Calu3 (cell line): ENCODE measurements at regions not wholly inside any gene's neighbourhood (a gene's known extent, or its start where the extent isn't known, plus 50 kb on each side); places are given as distances from the start of the nearest gene placed in this dataset.

ENCODE experiments used
- BruUV-seq: library from RNA; stranded (reverse); fragments of 400-500 nt; replicated peaks from 2 replicates; lab custom pipeline; 2021; lab: Mats Ljungman, UMichigan
- CTCF ChIA-PET: fragments of 300-600 bp; sonication (Branson Sonifier 250); formaldehyde crosslinking; loops from one replicate; lab custom pipeline; 2022; ENCODE audit warnings: antibody characterized with exemption; lab: Charles Lee
- DNase-seq: peaks from one replicate; pipeline ENCODE4 v3.0.0; 2022
- H3K27ac Mint-ChIP-seq: one replicate; pipeline ENCODE4 v1.8.0; 2022; ENCODE audit warnings: mixed read lengths; ENCODE audit not compliant: unreplicated experiment
- H3K27me3 Mint-ChIP-seq: one replicate; pipeline ENCODE4 v1.8.0; 2022; ENCODE audit warnings: mixed read lengths; ENCODE audit not compliant: unreplicated experiment
- H3K36me3 Mint-ChIP-seq: one replicate; pipeline ENCODE4 v1.8.0; 2022; ENCODE audit warnings: mild to moderate bottlenecking, moderate library complexity, mixed read lengths; ENCODE audit not compliant: insufficient read depth, unreplicated experiment
- H3K4me1 Mint-ChIP-seq: one replicate; pipeline ENCODE4 v1.8.0; 2022; ENCODE audit warnings: mild to moderate bottlenecking, low read depth, mixed read lengths; ENCODE audit not compliant: unreplicated experiment
- H3K4me3 Mint-ChIP-seq: one replicate; pipeline ENCODE4 v1.8.0; 2022; ENCODE audit warnings: mild to moderate bottlenecking, low read depth, moderate library complexity, mixed read lengths; ENCODE audit not compliant: unreplicated experiment
- H3K9me3 Mint-ChIP-seq: one replicate; pipeline ENCODE4 v1.8.0; 2022; ENCODE audit warnings: low read depth, mixed read lengths; ENCODE audit not compliant: unreplicated experiment
- CTCF ChIP-seq: fragments of 200-600 bp; IDR thresholded peaks from one replicate; pipeline ENCODE4 v1.8.0; 2022; ENCODE audit warnings: antibody characterized with exemption; ENCODE audit not compliant: unreplicated experiment
- intact Hi-C: fragments of 100-400 bp; cut with micrococcal nuclease; formaldehyde crosslinking; loops from one replicate; pipeline ENCODE4 v1.10.0; 2022; ENCODE audit not compliant: unreplicated experiment

- TF ChIP-seq CTCF: no peak
Measured at GRCh38 chr4:3655485-3655884, 110.7 kb upstream of the ADRA2C start.

GRCh38 chr4:3654036-3654807, 112.0 kb upstream of the ADRA2C start:
- BruUV-seq: no TSS peak
- CTCF ChIA-PET: no interaction called here
- H3K4me1 Mint-ChIP-seq: peaks cover 8% of the 10 kb centered on the region
- no peaks in the 10 kb centered on the region for H3K36me3 Mint-ChIP-seq
- no peaks in the 10 kb centered on the region for H3K9me3 Mint-ChIP-seq
- intact Hi-C loops: no loop called here
- no peak for DNase-seq
- H3K4me3 Mint-ChIP-seq: no peak overlapping the region
- no peak overlapping the region for H3K27ac Mint-ChIP-seq
- H3K27me3 Mint-ChIP-seq: no peaks in the 10 kb centered on the region
- TF ChIP-seq CTCF: no peak

More at GRCh38 chr4:3655485-3655884, 110.7 kb upstream of the ADRA2C start:
- H3K27me3 Mint-ChIP-seq: no peaks in the 10 kb centered on the region
- no peak overlapping the region for H3K4me3 Mint-ChIP-seq
- no peak for DNase-seq
- intact Hi-C loops: no loop called here
- no peaks in the 10 kb centered on the region for H3K36me3 Mint-ChIP-seq
- CTCF ChIA-PET: no interaction called here
- H3K4me1 Mint-ChIP-seq: peaks cover 8% of the 10 kb centered on the region
- no peak overlapping the region for H3K27ac Mint-ChIP-seq
- BruUV-seq: no TSS peak
- no peaks in the 10 kb centered on the region for H3K9me3 Mint-ChIP-seq

GRCh38 chr4:3652586-3652985, 113.6 kb upstream of the ADRA2C start:
- CTCF ChIA-PET: no interaction called here
- no peaks in the 10 kb centered on the region for H3K27me3 Mint-ChIP-seq

GRCh38 chr4:3651267-3651845, 114.8 kb upstream of the ADRA2C start:
- intact Hi-C loops: no loop called here
- Mint-ChIP-seq H3K9me3 (no peaks in the 10 kb centered on the region), H3K36me3 (no peaks in the 10 kb centered on the region)

More at GRCh38 chr4:3652586-3652985, 113.6 kb upstream of the ADRA2C start:
- intact Hi-C loops: no loop called here
- H3K27ac Mint-ChIP-seq: no peak overlapping the region
- no peaks in the 10 kb centered on the region for H3K36me3 Mint-ChIP-seq
- peaks cover 8% of the 10 kb centered on the region for H3K4me1 Mint-ChIP-seq
- H3K9me3 Mint-ChIP-seq: no peaks in the 10 kb centered on the region
- TF ChIP-seq CTCF: no peak
- H3K4me3 Mint-ChIP-seq: no peak overlapping the region
- DNase-seq: no peak
- no TSS peak for BruUV-seq

More at GRCh38 chr4:3651267-3651845, 114.8 kb upstream of the ADRA2C start:
- Mint-ChIP-seq H3K4me3 (no peak overlapping the region), H3K27ac (no peak overlapping the region), H3K4me1 (peaks cover 8% of the 10 kb centered on the region), H3K27me3 (no peaks in the 10 kb centered on the region)
- no peak for DNase-seq
- BruUV-seq: no TSS peak
- CTCF ChIA-PET: interaction anchor here (0.6 kb wide), 1 partner anchor 114 kb away, joined by 3 read pairs; no protein-coding TSS in a partner anchor
- TF ChIP-seq CTCF: no peak
